Fibroblast of peridontal ligament (primary cell): ENCODE measurements at regions not wholly inside any gene's neighbourhood (a gene's known extent, or its start where the extent isn't known, plus 50 kb on each side); places are given as distances from the start of the nearest gene placed in this dataset.

Source experiments
- DNase-seq: peaks from one replicate; pipeline ENCODE4 v3.0.0-alpha.2; 2010; ENCODE audit errors: extremely low read depth

DNA sequence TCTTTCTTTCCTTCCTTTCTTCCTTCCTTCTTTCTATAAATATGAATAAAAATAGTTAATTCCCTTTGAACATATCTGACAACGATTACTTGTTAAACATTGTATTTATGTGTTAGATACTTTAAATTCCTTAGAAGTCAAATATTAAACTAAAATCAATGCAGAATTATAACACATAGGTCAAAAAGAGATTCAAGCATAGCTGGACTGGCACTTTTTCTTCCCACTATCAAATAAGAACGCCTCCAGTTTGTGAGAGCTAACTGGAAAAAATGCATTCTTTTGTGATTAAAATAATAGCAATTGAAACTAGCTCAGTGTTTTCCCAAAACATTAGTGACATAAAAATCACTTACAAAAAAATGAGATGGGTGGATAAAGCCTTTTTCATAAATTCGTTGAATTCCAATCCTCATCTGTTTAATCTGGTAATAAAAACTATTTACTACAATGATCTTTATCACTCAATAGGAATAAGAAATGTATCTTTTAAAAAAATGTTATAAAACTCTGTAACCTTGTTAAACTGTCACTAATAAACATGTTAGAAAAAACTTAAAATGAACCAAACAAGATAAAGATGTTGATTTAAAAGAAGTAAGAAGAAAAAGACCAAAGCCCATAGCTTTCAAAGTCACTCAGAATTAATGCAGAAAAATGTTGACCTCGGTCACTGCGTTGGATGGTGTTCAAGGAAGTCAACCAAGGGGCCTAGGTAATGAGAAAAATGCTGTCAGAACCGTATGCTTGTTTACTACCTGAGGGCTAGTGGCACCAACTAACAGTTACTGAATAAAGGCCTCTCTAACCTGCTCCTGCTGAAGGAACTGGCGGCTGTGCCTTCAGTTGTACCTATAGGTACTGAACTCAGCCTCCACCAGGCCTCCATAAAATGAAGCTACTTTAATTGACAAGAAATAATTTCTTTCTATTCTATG lies 1039.5 kb upstream of the SLC10A2 start:
- DNase-seq: no peak

DNA sequence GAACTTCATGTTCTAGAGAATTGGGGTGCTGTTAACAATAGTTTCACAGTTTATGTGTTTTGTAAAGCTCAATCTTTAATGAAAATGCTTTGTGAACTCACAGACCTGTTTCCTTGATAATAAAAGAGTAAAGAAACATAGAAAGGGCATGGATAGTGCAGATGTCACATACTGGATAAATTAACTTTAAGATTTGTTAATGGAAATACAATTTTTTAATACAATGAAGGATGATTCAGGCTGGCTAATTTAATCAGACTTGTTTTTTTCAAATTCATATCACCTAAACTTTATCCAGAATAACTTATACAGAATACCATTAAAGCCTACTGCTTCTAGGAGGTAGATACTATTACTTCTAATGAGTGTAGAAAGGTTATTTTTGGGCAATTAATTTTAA lies 1033.5 kb upstream of the SLC10A2 start:
- no peak for DNase-seq

DNA sequence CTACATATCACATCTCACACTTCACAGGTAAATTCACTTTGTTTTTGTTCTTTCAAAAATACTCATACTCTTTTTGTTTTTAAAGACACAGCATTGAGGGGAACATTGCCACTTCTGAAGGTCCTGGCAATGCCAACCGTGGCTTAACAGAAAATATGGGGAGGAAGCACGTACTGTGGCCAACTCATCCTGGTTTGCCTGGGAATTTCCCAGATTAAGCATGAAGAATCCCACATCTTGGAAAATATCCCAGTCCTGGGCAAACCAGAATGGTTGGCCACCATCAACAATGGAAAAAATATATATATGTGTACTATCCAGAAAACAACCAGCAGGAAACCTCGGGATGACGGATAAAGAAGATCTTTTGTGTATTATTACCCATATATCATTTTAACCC lies 1032.2 kb upstream of the SLC10A2 start:
- no peak for DNase-seq

- DNase-seq: peak; percentile 39
These were observed 1020.5 kb upstream of the SLC10A2 start for GRCh38 chr13:104086759-104087158.

- DNase-seq: peak; percentile 78
These were observed 1020.0 kb upstream of the SLC10A2 start for GRCh38 chr13:104086210-104086609.

- DNase-seq: peak; percentile 52
These were observed 1019.4 kb upstream of the SLC10A2 start for GRCh38 chr13:104085611-104086010.

- no peak for DNase-seq
These were observed 1008.1 kb upstream of the SLC10A2 start for GRCh38 chr13:104074326-104074725.

GRCh38 chr13:104071806-104072205 lies 1005.6 kb upstream of the SLC10A2 start:
- no peak for DNase-seq

- peak; percentile 6 for DNase-seq
These were observed 999.1 kb upstream of the SLC10A2 start for GRCh38 chr13:104065328-104065727.

DNA sequence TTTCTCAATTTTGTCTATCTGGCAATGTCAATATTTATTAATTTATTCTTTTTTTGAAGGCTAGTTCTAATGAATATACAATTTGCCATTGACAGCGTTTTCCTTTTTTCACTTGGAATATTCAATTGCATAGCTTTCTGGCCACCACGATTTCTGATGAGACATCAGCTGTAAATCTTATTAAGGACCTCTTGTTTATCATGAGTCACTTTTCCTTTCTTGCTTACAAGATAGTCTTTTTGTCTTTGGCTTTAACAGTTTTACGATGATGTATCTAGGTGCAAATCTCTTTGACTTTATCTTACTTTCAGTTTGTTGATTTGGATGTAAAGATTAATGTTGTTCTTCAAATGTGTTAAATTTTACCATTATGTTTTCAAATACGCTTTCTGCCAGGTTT lies 991.6 kb upstream of the SLC10A2 start:
- DNase-seq: no peak

- no peak for DNase-seq
These were observed 979.7 kb upstream of the SLC10A2 start for GRCh38 chr13:104045907-104046306.

- peak; percentile 23 for DNase-seq
These were observed 977.0 kb upstream of the SLC10A2 start for GRCh38 chr13:104043184-104043583.

- DNase-seq: no peak
These were observed 968.7 kb upstream of the SLC10A2 start for GRCh38 chr13:104034891-104035290.

- no peak for DNase-seq
These were observed 959.1 kb upstream of the SLC10A2 start for GRCh38 chr13:104025303-104025702.

DNA sequence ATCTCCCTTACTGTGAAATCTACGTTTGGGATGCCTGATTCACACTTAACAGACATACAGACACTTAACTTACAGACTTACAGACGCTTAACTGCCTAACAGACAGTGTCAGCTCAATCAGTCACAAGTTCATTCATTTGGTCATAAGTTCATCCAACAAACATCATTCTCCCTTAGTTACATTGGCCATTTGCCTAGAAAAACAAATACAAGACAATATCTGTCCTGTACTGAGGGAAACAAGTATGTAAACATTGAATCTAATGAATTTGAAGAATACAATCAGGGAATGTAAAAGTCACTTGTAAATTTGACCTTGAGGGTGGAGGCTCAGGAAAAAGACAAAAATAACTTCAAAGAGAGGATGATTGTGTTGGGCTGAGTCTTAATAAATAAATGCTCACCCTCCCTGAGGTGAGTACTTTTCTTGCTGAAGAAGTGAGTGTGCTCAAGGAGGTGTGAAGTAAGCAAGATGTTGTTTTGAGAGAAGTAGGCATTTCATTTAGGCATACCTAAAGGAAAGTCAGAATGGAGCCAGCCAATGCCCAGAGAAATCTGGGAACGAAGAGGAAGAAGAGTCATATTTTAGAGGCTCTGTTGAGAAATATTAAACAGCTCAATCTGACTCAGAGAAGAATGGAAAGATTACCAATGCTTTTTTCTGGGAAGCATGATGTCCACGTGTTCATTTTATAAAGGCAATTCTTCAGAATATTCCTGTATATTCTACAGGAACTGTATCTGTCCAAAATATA lies 958.4 kb upstream of the SLC10A2 start:
- peak; percentile 70 for DNase-seq

GRCh38 chr13:104021806-104022397 lies 955.7 kb upstream of the SLC10A2 start:
- DNase-seq: no peak

- DNase-seq: no peak
These were observed 951.1 kb upstream of the SLC10A2 start for GRCh38 chr13:104017317-104017716.

GRCh38 chr13:104015646-104016396 lies 949.6 kb upstream of the SLC10A2 start:
- peak; percentile 92 for DNase-seq

DNA sequence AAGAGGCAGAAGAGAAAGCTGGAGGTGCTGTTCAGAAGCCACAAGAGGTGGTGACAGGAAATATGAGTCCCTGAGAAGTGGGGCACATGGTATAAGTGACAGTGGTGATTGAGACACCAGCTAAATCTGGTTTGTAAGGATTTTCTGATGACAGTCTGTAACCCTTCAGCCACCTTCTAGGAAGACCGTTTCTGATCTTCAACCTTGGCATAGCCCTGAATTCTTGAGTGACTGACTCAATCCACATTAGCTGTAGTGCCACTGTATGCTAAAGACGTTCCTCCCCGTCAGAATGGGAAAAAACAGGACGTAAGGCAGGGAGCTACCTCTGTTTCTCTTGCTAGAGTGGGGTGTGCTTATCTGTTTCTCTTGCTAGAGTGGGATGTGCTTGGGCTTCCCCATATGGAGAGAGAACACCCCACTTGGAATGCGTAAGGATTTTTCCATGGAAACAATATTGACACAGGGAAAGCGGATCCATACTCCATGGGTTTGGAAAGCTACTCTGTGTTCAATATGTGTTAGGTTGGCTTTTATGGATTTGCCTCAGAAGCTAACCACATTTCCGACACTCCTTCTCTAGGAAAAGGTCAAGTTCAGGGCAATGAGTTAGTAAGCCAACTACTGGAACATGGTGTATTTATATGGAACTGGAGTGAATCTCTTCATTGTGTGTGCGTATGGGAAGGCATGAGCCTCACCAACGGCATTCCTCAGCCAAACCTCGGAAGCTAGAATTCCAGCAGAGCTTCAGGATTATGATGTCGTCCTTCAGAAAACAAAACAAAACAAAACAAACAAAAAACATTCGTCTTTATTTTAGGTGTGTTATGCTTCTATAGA lies 948.8 kb upstream of the SLC10A2 start:
- DNase-seq: peak; percentile 73

- DNase-seq: no peak
These were observed 945.5 kb upstream of the SLC10A2 start for GRCh38 chr13:104011505-104012241.
